Nephron progenitor cell (in vitro differentiated cells): ENCODE measurements at regions not wholly inside any gene's neighbourhood (a gene's known extent, or its start where the extent isn't known, plus 50 kb on each side); places are given as distances from the start of the nearest gene placed in this dataset.

Experiments
- DNase-seq: peaks from one replicate; pipeline ENCODE4 v3.0.0; 2021
- H3K27ac Mint-ChIP-seq: 2 replicates; pipeline ENCODE4 v1.8.0; 2021; ENCODE audit warnings: mild to moderate bottlenecking, moderate library complexity, mixed read lengths
- H3K27me3 Mint-ChIP-seq: 2 replicates; pipeline ENCODE4 v1.8.0; 2021; ENCODE audit warnings: mild to moderate bottlenecking, low read depth, mixed read lengths; ENCODE audit not compliant: poor library complexity
- H3K36me3 Mint-ChIP-seq: 2 replicates; pipeline ENCODE4 v1.8.0; 2021; ENCODE audit warnings: low read depth, mixed read lengths
- H3K4me1 Mint-ChIP-seq: 2 replicates; pipeline ENCODE4 v1.8.0; 2021; ENCODE audit warnings: mixed read lengths
- H3K4me3 Mint-ChIP-seq: 2 replicates; pipeline ENCODE4 v1.8.0; 2021; ENCODE audit warnings: mild to moderate bottlenecking, moderate library complexity, mixed read lengths
- H3K9me3 Mint-ChIP-seq: 2 replicates; pipeline ENCODE4 v1.8.0; 2021; ENCODE audit warnings: mild to moderate bottlenecking, moderate library complexity, mixed read lengths
- CTCF ChIP-seq: fragments of 200-600 bp; sonication (generic); IDR thresholded peaks from 2 replicates; pipeline ENCODE4 v1.5.0; 2021; ENCODE audit warnings: antibody characterized with exemption

- TF ChIP-seq CTCF = no peak
- H3K4me1 Mint-ChIP-seq = peaks cover 35% of the 10 kb centered on the region
- H3K4me3 Mint-ChIP-seq = no peak overlapping the region
- no peaks in the 10 kb centered on the region for H3K36me3 Mint-ChIP-seq
- H3K27ac Mint-ChIP-seq = no peak overlapping the region
- DNase-seq = no peak
- peaks cover 8% of the 10 kb centered on the region for H3K9me3 Mint-ChIP-seq
- H3K27me3 Mint-ChIP-seq = peaks cover 12% of the 10 kb centered on the region
Measured at GRCh38 chr3:187978433-187979011, 175.4 kb upstream of the LPP start.

- Mint-ChIP-seq H3K9me3 (peaks cover 8% of the 10 kb centered on the region), H3K4me1 (peaks cover 29% of the 10 kb centered on the region), H3K27me3 (peaks cover 7% of the 10 kb centered on the region), H3K4me3 (no peak overlapping the region), H3K27ac (no peak overlapping the region), H3K36me3 (no peaks in the 10 kb centered on the region)
- no peak for DNase-seq
- TF ChIP-seq CTCF = no peak
Measured at GRCh38 chr3:187979564-187979963, 174.4 kb upstream of the LPP start.

- Mint-ChIP-seq H3K27ac (no peak overlapping the region), H3K4me3 (no peak overlapping the region), H3K4me1 (peaks cover 16% of the 10 kb centered on the region), H3K27me3 (peaks cover 7% of the 10 kb centered on the region), H3K36me3 (no peaks in the 10 kb centered on the region), H3K9me3 (peaks cover 8% of the 10 kb centered on the region)
- no peak for DNase-seq
- no peak for TF ChIP-seq CTCF
Measured at GRCh38 chr3:187980861-187981260, 173.1 kb upstream of the LPP start.

GRCh38 chr3:187982142-187982541 is 171.8 kb upstream of the LPP start:
- Mint-ChIP-seq H3K4me1 (peaks cover 9% of the 10 kb centered on the region), H3K4me3 (no peak overlapping the region), H3K27ac (no peak overlapping the region), H3K9me3 (peaks cover 8% of the 10 kb centered on the region), H3K36me3 (no peaks in the 10 kb centered on the region), H3K27me3 (peaks cover 8% of the 10 kb centered on the region)
- no peak for TF ChIP-seq CTCF
- no peak for DNase-seq

GRCh38 chr3:187983484-187984124 is 170.4 kb upstream of the LPP start:
- H3K4me3 Mint-ChIP-seq = no peak overlapping the region
- no peak for TF ChIP-seq CTCF
- no peak for DNase-seq
- H3K36me3 Mint-ChIP-seq = no peaks in the 10 kb centered on the region
- H3K9me3 Mint-ChIP-seq = no peaks in the 10 kb centered on the region
- H3K27me3 Mint-ChIP-seq = peaks cover 12% of the 10 kb centered on the region
- peaks cover 9% of the 10 kb centered on the region for H3K4me1 Mint-ChIP-seq
- no peak overlapping the region for H3K27ac Mint-ChIP-seq

GRCh38 chr3:187985647-187986046 is 168.3 kb upstream of the LPP start:
- Mint-ChIP-seq H3K36me3 (no peaks in the 10 kb centered on the region), H3K9me3 (no peaks in the 10 kb centered on the region), H3K4me3 (no peak overlapping the region), H3K4me1 (peaks cover 24% of the 10 kb centered on the region), H3K27me3 (peaks cover 7% of the 10 kb centered on the region), H3K27ac (no peak overlapping the region)
- no peak for DNase-seq
- TF ChIP-seq CTCF = no peak
